AG10803 (cell line): ENCODE measurements at regions not wholly inside any gene's neighbourhood (a gene's known extent, or its start where the extent isn't known, plus 50 kb on each side); places are given as distances from the start of the nearest gene placed in this dataset.

Experiments used
- DNase-seq: peaks from one replicate; pipeline ENCODE4 v3.0.0; 2010; ENCODE audit warnings: low read depth
- H3K4me3 ChIP-seq: 2 replicates; pipeline ENCODE4 v1.5.1; 2011; ENCODE audit warnings: mild to moderate bottlenecking, low read length, control low read depth
- TF ChIP-seq, protein P1 (sequence below): conservative IDR thresholded peaks from 2 replicates; pipeline ENCODE4 v1.5.1; 2011; ENCODE audit warnings: mild to moderate bottlenecking, low read length, control low read depth, inconsistent platforms

DNA sequence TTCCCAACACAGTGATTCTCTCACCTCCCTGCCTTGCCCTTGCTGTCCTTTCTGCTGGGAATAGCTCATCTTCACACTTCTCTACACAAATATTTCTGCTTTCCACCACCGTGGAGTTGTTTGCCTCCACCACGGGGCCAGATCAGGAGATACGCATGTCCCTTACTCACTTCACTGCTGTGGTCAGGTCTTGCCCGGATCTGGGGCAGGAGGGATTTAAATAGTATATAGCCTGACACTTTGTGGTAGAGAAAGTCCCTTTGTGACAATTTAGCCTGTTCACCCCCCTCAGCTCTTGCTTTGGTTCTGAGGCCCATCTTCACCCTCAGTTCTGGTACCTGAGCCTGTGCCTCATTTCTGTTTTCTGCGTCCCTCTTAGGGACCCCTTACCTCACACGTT is 92.6 kb upstream of the PREP start:
- TF ChIP-seq, protein P1, sequence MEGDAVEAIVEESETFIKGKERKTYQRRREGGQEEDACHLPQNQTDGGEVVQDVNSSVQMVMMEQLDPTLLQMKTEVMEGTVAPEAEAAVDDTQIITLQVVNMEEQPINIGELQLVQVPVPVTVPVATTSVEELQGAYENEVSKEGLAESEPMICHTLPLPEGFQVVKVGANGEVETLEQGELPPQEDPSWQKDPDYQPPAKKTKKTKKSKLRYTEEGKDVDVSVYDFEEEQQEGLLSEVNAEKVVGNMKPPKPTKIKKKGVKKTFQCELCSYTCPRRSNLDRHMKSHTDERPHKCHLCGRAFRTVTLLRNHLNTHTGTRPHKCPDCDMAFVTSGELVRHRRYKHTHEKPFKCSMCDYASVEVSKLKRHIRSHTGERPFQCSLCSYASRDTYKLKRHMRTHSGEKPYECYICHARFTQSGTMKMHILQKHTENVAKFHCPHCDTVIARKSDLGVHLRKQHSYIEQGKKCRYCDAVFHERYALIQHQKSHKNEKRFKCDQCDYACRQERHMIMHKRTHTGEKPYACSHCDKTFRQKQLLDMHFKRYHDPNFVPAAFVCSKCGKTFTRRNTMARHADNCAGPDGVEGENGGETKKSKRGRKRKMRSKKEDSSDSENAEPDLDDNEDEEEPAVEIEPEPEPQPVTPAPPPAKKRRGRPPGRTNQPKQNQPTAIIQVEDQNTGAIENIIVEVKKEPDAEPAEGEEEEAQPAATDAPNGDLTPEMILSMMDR: no peak
- no peak for DNase-seq
- H3K4me3 ChIP-seq: no peak overlapping the region

DNA sequence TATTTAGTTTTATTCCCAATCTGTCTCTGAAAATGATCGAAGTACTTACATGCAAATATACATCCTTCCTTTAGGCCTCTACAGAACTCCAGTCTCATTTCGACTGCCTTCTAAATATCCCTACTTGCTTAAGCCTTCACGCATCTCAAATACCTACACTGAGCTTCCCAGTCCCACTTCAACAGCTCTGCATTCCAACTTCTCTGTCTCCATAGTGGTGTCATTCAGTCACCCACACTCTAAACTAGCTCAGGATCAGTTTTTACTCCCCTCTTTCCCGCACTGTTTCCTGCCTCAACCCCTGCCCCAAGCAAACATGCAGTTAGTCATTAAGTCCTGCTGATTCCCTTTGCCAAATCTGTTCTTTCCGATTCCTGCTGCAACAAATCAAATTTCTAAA is 91.8 kb upstream of the PREP start:
- no peak for DNase-seq
- TF ChIP-seq, protein P1: no peak
- H3K4me3 ChIP-seq: no peak overlapping the region

DNA sequence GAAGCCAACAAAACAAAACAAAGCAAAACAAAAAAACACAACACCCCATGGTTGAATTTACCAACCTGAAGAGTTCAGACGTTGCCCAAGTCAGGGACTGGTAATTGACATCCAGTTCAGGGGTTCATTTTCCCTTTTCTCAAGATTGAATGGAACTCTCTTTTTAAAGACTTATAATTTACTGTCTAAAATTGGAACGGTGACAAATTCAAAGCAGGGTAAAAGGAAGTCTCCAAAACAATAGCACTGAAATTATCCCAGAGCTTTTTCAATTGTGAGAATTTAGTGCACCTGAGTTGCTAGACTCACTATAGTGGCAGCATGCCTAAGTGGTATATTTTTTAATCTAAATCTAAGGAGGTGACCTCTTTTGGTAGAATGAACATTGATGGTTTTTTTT is 90.9 kb upstream of the PREP start:
- no peak overlapping the region for H3K4me3 ChIP-seq
- no peak for DNase-seq
- TF ChIP-seq, protein P1: no peak

GRCh38 chr6:105492706-105493673 is 90.1 kb upstream of the PREP start:
- TF ChIP-seq, protein P1: no peak
- H3K4me3 ChIP-seq: no peak overlapping the region
- DNase-seq: no peak

DNA sequence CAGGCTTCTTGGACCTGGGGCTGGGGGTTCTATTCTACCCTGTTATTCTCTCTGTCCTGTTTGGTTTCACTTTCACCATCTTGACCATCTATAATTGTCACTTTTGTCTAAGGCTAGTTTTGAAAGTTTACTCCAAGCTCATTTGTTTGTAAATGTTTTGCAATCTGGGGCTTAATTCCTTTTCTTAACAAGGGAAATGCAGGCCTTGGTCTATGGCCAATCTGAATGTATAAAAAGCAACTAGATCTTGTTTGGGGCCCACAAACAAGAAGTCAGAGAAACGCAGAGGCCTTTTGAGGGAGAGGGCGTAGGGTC is 86.3 kb upstream of the PREP start:
- TF ChIP-seq, protein P1: no peak
- H3K4me3 ChIP-seq: no peak overlapping the region
- no peak for DNase-seq

GRCh38 chr6:105488516-105489215 is 85.8 kb upstream of the PREP start:
- H3K4me3 ChIP-seq: no peak overlapping the region
- DNase-seq: peak; percentile 22

More at GRCh38 chr6:105488516-105489215, 85.8 kb upstream of the PREP start:
- TF ChIP-seq, protein P1: no peak
